ENCODE measurements at regions not wholly inside any gene's neighbourhood (a gene's known extent, or its start where the extent isn't known, plus 50 kb on each side); places are given as distances from the start of the nearest gene placed in this dataset.

DNA sequence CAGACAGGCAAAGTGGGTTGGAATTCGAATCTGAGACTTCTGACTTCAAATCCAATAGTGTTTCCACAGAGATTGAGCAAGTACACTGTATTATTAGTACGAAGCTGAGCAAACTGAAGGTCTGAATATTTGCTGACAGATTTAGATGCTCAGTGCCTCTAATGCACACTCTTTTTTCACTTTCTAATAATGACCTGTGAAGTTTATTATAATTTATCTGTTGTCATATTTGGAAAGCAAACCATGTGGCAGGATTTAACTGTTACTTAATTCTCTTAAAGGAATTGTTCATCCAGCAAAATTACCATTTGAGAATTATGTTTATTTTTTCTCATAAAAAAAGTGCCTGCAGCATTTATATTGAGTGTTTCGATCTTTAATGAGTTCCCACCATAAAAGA is 277.3 kb downstream of the DMRT2 start:
- no peak for FAIRE-seq
- H3K9me3 ChIP-seq, result no peaks in the 10 kb centered on the region
- H3K4me1 ChIP-seq, result no peaks in the 10 kb centered on the region
- H3K27me3 ChIP-seq, result no peaks in the 10 kb centered on the region
- WGBS, 2 donors, result 66 to 72% methylated on average over 3 of the region's 3 CpGs
- no peak overlapping the region for H3K27ac ChIP-seq
- H3K4me3 ChIP-seq, result no peak overlapping the region
- no peaks in the 10 kb centered on the region for H3K36me3 ChIP-seq
- TF ChIP-seq, protein P1, sequence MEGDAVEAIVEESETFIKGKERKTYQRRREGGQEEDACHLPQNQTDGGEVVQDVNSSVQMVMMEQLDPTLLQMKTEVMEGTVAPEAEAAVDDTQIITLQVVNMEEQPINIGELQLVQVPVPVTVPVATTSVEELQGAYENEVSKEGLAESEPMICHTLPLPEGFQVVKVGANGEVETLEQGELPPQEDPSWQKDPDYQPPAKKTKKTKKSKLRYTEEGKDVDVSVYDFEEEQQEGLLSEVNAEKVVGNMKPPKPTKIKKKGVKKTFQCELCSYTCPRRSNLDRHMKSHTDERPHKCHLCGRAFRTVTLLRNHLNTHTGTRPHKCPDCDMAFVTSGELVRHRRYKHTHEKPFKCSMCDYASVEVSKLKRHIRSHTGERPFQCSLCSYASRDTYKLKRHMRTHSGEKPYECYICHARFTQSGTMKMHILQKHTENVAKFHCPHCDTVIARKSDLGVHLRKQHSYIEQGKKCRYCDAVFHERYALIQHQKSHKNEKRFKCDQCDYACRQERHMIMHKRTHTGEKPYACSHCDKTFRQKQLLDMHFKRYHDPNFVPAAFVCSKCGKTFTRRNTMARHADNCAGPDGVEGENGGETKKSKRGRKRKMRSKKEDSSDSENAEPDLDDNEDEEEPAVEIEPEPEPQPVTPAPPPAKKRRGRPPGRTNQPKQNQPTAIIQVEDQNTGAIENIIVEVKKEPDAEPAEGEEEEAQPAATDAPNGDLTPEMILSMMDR (IDR thresholded peaks at IDR 0.05), result no peak
- ATAC-seq, result no peak
- no peak for DNase-seq
- intact Hi-C loops (cut with DNase I), result no loop called here

DNA sequence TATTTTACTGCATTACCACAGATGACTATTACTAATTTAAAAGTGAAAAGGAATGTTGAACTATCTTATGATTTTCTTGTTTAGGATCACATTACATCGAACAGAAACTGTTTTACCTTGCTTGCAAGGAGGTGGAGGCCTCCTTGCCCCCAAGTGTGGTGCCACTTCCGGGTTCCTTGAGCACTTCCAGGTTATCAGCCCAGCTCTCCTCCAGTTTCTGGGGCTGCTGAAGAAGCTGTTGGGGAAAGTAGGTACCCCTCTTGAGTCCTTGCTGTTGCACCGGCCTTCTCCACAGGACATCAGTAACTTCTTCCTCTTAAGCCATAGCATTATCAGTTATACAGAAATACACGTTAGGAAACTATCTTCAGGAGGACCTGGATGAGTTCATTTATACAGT is 278.2 kb downstream of the DMRT2 start:
- 77 to 79% methylated on average over 4 of the region's 4 CpGs for WGBS, 2 donors
- Histone ChIP-seq H3K4me1 (no peaks in the 10 kb centered on the region), H3K27ac (no peak overlapping the region), H3K4me3 (no peak overlapping the region), H3K9me3 (no peaks in the 10 kb centered on the region), H3K36me3 (no peaks in the 10 kb centered on the region), H3K27me3 (no peaks in the 10 kb centered on the region)
- TF ChIP-seq, protein P1 (IDR thresholded peaks at IDR 0.05), result no peak
- no peak for FAIRE-seq
- ATAC-seq, result no peak
- intact Hi-C loops (cut with DNase I), result no loop called here
- no peak for DNase-seq

DNA sequence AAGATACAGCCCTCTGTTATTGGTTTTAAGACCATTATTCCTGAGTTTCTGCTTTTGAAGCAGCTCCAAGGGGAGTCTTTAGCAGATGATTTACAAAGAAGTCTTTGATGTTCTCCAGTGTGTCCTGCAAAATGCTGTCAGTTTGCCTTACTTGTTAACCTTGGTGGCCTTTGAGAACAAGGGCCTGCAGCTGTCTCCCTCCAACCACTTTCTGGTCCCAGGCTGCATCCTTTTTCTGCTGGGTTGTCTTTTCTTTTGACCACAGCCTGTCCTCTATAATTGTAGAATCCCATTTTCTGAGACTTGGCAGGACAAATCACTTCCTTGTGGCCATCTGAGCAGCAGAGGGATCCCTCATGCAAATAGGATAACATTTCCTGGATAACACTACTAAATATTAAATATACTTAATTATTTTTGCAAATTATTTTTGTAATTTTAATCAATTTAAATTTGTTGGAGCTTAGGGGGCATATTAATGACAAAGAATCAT is 281.4 kb downstream of the DMRT2 start:
- no peak for FAIRE-seq
- Histone ChIP-seq H3K4me1 (no peaks in the 10 kb centered on the region), H3K27ac (no peak overlapping the region), H3K27me3 (no peaks in the 10 kb centered on the region), H3K9me3 (no peaks in the 10 kb centered on the region), H3K4me3 (no peak overlapping the region), H3K36me3 (no peaks in the 10 kb centered on the region)
- ATAC-seq, result no peak
- TF ChIP-seq, protein P1 (IDR thresholded peaks at IDR 0.05), result no peak
- intact Hi-C loops (cut with DNase I), result no loop called here
- no peak for DNase-seq

DNA sequence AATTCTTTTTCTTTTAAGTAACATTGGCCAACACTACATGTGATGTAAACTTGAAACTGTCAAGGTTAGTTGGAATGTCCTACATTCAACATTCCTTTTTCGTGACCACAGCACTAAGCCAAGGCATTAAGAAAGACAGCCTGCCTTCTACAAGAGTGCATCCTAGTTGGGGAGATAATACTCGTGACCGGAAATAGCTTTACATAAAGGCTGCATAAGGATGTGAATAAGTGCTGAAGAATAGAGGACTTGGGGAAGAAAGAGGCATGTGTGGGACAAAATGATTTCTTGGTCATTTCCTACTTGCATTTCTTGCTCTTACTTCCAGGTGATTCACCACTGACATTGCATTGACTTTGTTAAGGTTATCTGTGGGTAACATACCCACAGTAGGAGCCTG is 282.0 kb downstream of the DMRT2 start:
- 66% methylated on average over 3 of the region's 3 CpGs for WGBS, 2 donors
- ATAC-seq (no peak), DNase-seq (no peak), FAIRE-seq (no peak)
- no peaks in the 10 kb centered on the region for H3K4me1 ChIP-seq
- H3K4me3 ChIP-seq, result no peak overlapping the region
- H3K27ac ChIP-seq, result no peak overlapping the region
- H3K27me3 ChIP-seq, result no peaks in the 10 kb centered on the region
- TF ChIP-seq, protein P1 (IDR thresholded peaks at IDR 0.05), result no peak
- H3K9me3 ChIP-seq, result no peaks in the 10 kb centered on the region
- intact Hi-C loops (cut with DNase I), result no loop called here
- no peaks in the 10 kb centered on the region for H3K36me3 ChIP-seq

DNA sequence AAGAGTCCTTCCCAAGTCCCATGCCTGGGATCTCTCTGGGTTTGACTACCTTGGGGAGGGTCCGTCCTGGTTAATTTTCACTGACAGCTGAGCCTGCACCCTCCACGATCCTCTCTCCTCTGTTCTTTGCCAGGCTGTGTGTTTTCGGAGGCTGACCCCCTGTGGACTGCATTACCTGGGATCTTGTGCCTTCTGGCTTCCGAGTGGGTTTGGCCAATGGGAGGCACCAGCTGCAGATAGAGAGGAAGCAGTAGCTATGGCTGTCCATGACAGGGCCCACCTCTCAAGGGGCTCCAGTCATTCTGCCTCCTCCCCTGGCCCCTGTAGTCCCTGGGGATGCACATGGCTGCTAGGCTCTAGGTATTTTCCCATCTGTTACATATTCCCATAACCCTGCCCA is 285.0 kb downstream of the DMRT2 start:
- no peaks in the 10 kb centered on the region for H3K27me3 ChIP-seq
- 63 to 65% methylated on average over 4 of the region's 4 CpGs for WGBS, 2 donors
- DNase-seq, result no peak
- no peak overlapping the region for H3K27ac ChIP-seq
- no peak for FAIRE-seq
- H3K9me3 ChIP-seq, result no peaks in the 10 kb centered on the region
- TF ChIP-seq, protein P1 (IDR thresholded peaks at IDR 0.05), result no peak
- intact Hi-C loops (cut with DNase I), result no loop called here
- H3K36me3 ChIP-seq, result no peaks in the 10 kb centered on the region
- no peak overlapping the region for H3K4me3 ChIP-seq
- no peak for ATAC-seq
- no peaks in the 10 kb centered on the region for H3K4me1 ChIP-seq

Data from pancreas (tissue), 10 donors.